Motor neuron (in vitro differentiated cells): ENCODE measurements at regions not wholly inside any gene's neighbourhood (a gene's known extent, or its start where the extent isn't known, plus 50 kb on each side); places are given as distances from the start of the nearest gene placed in this dataset.

Experiments used
- ATAC-seq, 8 experiments: fragments of 200-7000 bp; cut with Tn5 transposase; replicated peaks in 6 of 8; 2 replicates each; pipeline ENCODE4 v1.8.0; 2021; ENCODE audit warnings: mild to moderate bottlenecking in 8 of 8, moderate library complexity in 8 of 8
- H3K27ac ChIP-seq, 2 donors: fragments of 250-450 bp; sonication (Bioruptor Pico); 2 replicates each; pipeline ENCODE4 v1.9.0; 2021; ENCODE audit warnings: antibody characterized with exemption in 2 of 2, mild to moderate bottlenecking in 2 of 2, moderate library complexity in 1 of 2
- H3K4me1 ChIP-seq, 2 donors: fragments of 250-450 bp; sonication (Bioruptor Pico); replicated peaks in 1 of 2; 2 replicates each; pipeline ENCODE4 v1.6.1; 2021; ENCODE audit warnings: antibody characterized with exemption in 2 of 2, mild to moderate bottlenecking in 2 of 2, moderate library complexity in 1 of 2
- H3K4me3 ChIP-seq, 5 donors: fragments of 250-450 bp; sonication (Bioruptor Pico); 2 replicates each; pipeline ENCODE4 v1.9.0; 2021; ENCODE audit warnings: antibody characterized with exemption in 5 of 5, mild to moderate bottlenecking in 5 of 5, moderate library complexity in 4 of 5
- WGBS, 10 experiments: fragments of 450-650 bp; shearing (Covaris generic); methylation state at CpG; one replicate each; pipeline ENCODE4 v1.0.0; 2022; 5-methylcytosine and 5-hydroxymethylcytosine counted together
- in situ Hi-C, 9 experiments: fragments of 400-800 bp; cut with MboI; loops; one replicate each; pipeline ENCODE4 v1.15.0; 2021; ENCODE audit warnings: low sequenced_read_pairs in 9 of 9, low pct_unique_long_range_greater_than_20kb in 2 of 9; ENCODE audit not compliant: unreplicated experiment in 9 of 9

GRCh38 chr5:75002271-75002670, 50.1 kb downstream of the GCNT4 start:
- ATAC-seq, result no peak
- WGBS, 10 experiments, result 40 to 100% (median 89%) methylated on average over 1 to 4 of the region's 4 CpGs
- H3K4me3 ChIP-seq, result no peak overlapping the region
- H3K27ac ChIP-seq, result no peak overlapping the region
- peaks cover 0 to 12% of the 10 kb centered on the region in 2 donors for H3K4me1 ChIP-seq
- in situ Hi-C loops, result no loop called here

- no peak for ATAC-seq
- H3K4me3 ChIP-seq, result no peak overlapping the region
- H3K27ac ChIP-seq, result no peak overlapping the region
- whole genome bisulfite sequencing, 10 experiments, result 0 to 100% (median 88%) methylated on average over 1 of the region's 1 CpG; no CpG with 5 or more reads in 1 of the 10 experiments
- no peaks in the 10 kb centered on the region for H3K4me1 ChIP-seq
- in situ Hi-C loops, result no loop called here
Observed at GRCh38 chr5:74995926-74996325, 56.4 kb downstream of the GCNT4 start.

DNA sequence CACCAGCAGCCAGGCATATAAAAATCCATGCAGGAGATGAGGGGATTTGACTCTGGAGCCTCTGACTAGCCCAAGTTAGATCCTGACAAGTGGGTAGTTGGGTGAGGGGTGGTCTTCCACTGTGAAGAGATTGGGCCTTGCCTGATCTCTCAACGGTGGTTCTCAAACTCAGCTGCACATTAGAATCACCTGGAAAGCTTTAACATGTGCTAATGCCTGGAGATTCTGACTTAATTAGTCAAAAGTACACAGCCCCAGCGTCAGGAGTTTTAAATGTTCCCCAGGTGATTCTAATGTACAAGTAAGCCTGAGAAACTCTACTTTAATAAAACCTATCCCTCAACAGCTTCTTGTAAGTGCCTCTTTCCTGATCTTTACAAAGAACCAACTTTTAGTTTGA, 57.5 kb downstream of the GCNT4 start:
- 38 to 100% (median 66%) methylated on average over 1 to 2 of the region's 2 CpGs for WGBS, 10 experiments
- Histone ChIP-seq H3K4me3 (no peak overlapping the region), H3K27ac (no peak overlapping the region), H3K4me1 (no peaks in the 10 kb centered on the region)
- ATAC-seq, result no peak
- in situ Hi-C loops, result no loop called here

DNA sequence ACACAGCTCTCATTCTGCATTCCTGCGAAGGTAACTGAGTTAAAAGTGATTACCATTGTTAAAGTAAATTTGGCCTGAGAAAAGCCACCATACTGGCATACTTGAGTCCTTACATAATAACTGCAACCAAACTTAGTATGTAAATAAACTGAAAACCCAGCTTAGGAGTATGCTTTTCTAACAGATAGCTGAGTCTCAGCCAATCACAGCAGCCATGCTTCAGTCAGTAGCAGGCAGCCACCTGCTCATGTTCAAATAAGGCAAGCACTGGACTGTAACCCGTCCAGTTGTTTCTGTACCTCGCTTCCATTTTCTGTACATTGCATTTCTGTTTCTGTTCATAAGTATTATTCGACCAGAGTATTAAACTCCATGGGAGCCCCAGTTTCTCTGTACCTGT, 58.6 kb downstream of the GCNT4 start:
- WGBS, 10 experiments, result 0 to 88% (median 70%) methylated on average over 1 to 4 of the region's 4 CpGs
- H3K4me3 ChIP-seq, result no peak overlapping the region
- H3K4me1 ChIP-seq, result no peaks in the 10 kb centered on the region
- no peak overlapping the region for H3K27ac ChIP-seq
- in situ Hi-C loops, result no loop called here
- ATAC-seq, result no peak

DNA sequence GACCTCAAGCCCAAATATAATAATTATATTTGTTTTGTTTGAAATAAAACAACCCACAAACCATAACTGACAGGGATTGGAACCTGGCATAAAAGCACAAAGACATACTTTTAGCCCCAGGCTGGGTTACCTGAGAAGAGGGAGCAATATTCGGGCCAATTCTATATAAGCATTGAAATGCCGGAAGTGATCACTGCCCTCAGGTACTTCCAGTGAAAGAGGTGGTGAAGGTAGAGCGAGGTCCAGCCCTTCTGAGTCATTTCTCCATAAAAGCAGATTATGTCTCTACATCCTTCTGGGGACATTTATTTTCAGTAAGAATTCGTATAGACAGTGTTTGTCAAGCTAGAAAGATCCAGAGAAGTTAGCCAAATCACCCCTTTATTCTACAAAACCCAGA, 59.6 kb downstream of the GCNT4 start:
- whole genome bisulfite sequencing, 10 experiments, result 30 to 94% (median 58%) methylated on average over 1 to 4 of the region's 4 CpGs
- no peak overlapping the region for H3K4me3 ChIP-seq
- H3K27ac ChIP-seq, result no peak overlapping the region
- in situ Hi-C loops, result no loop called here
- no peaks in the 10 kb centered on the region for H3K4me1 ChIP-seq
- no peak for ATAC-seq

DNA sequence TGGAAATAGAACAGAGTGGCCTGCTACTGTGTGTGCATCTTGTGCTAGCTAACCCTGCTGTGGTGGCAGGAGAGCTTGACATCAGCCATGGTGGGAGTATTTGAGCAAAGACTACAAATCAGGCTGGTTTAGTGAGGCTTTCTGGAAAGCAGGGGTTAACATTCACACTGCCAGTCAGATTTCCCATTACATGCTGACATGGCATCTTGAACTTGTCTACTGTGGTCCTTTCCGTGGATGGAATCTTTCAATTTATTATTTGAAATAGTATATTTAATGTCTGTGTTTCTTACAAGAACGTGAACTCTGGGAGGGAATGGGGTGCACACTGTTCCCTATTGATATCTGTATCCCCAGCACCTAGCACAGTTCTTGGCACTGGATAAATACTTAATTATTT, 60.8 kb downstream of the GCNT4 start:
- no peak overlapping the region for H3K27ac ChIP-seq
- no peaks in the 10 kb centered on the region for H3K4me1 ChIP-seq
- 0 to 100% (median 60%) methylated on average over 1 to 2 of the region's 2 CpGs; no CpG with 5 or more reads in 1 of the 10 experiments for WGBS, 10 experiments
- ATAC-seq, result no peak
- in situ Hi-C loops, result no loop called here
- H3K4me3 ChIP-seq, result no peak overlapping the region

GRCh38 chr5:74990194-74990593, 62.2 kb downstream of the GCNT4 start:
- ATAC-seq, result no peak
- Histone ChIP-seq H3K4me3 (no peak overlapping the region), H3K4me1 (no peaks in the 10 kb centered on the region), H3K27ac (no peak overlapping the region)
- in situ Hi-C loops, result no loop called here
- 60 to 100% (median 83%) methylated on average over 1 to 5 of the region's 6 CpGs; no CpG with 5 or more reads in 3 of the 10 experiments for WGBS, 10 experiments

- WGBS, 10 experiments, result 0 to 100% (median 89%) methylated on average over 1 to 2 of the region's 2 CpGs
Observed at GRCh38 chr5:74988273-74988983, 63.9 kb downstream of the GCNT4 start.

DNA sequence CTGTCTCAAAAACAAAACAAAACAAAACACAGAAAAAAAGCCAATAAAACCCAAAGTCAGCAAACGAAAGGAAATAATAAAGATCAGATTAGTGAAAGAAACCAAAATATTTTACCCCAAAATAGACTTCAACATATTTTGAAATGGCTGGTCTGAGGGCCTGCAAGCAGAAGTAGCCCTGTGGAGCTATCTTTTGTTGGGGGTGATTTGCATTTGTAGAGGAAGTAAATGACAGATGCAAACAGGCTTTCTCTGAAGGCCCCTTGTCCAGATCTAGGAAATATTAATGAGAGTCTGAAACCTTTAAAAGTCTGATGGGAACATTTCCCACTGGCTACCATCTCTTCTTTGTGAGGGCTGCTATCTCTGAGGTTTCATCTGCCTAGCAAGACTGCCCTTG, 74.0 kb downstream of the GCNT4 start:
- no peak for ATAC-seq
- WGBS, 10 experiments, result 20 to 89% (median 67%) methylated on average over 1 of the region's 1 CpG; no CpG with 5 or more reads in 2 of the 10 experiments
- in situ Hi-C loops, result no loop called here
- no peak overlapping the region for H3K4me3 ChIP-seq
- H3K27ac ChIP-seq, result no peak overlapping the region
- H3K4me1 ChIP-seq, result peaks cover 3 to 6% of the 10 kb centered on the region in 2 donors

More at GRCh38 chr5:74988273-74988983, 63.9 kb downstream of the GCNT4 start:
- Histone ChIP-seq H3K4me3 (no peak overlapping the region), H3K27ac (no peak overlapping the region), H3K4me1 (no peaks in the 10 kb centered on the region)
- in situ Hi-C loops, result no loop called here
- no peak for ATAC-seq

GRCh38 chr5:74977471-74977870, 74.9 kb downstream of the GCNT4 start:
- ATAC-seq, result no peak
- H3K27ac ChIP-seq, result no peak overlapping the region
- no peak overlapping the region for H3K4me3 ChIP-seq
- H3K4me1 ChIP-seq, result peaks cover 3 to 6% of the 10 kb centered on the region in 2 donors
- 47 to 100% (median 82%) methylated on average over 3 to 6 of the region's 6 CpGs; no CpG with 5 or more reads in 4 of the 10 experiments for WGBS, 10 experiments
- in situ Hi-C loops, result no loop called here

DNA sequence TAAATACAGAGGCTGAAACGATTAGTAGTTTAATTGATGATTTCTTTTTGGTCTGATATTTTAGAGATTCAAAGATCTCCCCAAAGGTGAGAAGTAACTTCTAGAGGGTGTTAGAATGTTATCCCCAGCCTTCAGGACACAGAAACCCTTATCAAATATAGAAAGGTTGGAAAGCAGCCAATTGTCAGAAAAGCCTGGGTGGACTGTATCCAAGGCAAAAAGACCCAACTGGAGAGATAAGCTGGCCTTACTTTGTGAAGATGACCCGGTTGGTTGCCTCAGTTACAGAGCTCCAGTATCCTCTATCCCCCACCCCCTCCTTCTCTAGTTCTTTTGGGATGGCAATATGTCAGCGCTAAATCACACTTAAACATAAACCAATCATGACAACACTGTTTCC, 75.7 kb downstream of the GCNT4 start:
- in situ Hi-C loops, result no loop called here
- WGBS, 10 experiments, result 50 to 100% (median 84%) methylated on average over 1 to 3 of the region's 3 CpGs
- ATAC-seq, result no peak
- Histone ChIP-seq H3K27ac (no peak overlapping the region), H3K4me3 (no peak overlapping the region), H3K4me1 (peaks cover 3 to 6% of the 10 kb centered on the region in 2 donors)

DNA sequence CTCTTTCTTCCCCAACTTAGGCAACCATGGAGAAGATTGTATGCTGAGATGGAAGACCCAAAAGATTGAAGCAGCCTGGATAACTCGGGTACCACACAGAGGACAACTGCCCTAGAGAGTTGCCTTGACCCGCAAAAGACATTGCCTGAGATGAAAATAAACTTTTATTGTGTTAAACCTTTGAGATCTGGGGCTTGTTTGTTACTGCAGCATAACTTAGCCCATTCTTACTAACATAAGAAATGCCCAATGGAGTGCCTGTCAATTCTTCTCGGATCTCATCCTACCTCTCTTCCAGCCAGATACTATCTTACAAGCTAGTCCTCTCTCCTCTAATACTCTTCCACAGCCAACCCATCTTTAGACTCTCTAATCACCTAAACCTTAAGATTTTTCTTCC, 76.8 kb downstream of the GCNT4 start:
- in situ Hi-C loops, result no loop called here
- Histone ChIP-seq H3K27ac (no peak overlapping the region), H3K4me3 (no peak overlapping the region), H3K4me1 (peaks cover 3 to 6% of the 10 kb centered on the region in 2 donors)
- no peak for ATAC-seq
- WGBS, 10 experiments, result 23 to 93% (median 86%) methylated on average over 2 to 3 of the region's 3 CpGs; no CpG with 5 or more reads in 4 of the 10 experiments

- Histone ChIP-seq H3K4me1 (peaks cover 3 to 6% of the 10 kb centered on the region in 2 donors), H3K4me3 (no peak overlapping the region), H3K27ac (no peak overlapping the region)
- in situ Hi-C loops, result no loop called here
- 0 to 100% (median 63%) methylated on average over 1 to 4 of the region's 4 CpGs for WGBS, 10 experiments
- ATAC-seq, result no peak
Observed at GRCh38 chr5:74974451-74975091, 77.8 kb downstream of the GCNT4 start.

- no peak overlapping the region for H3K4me3 ChIP-seq
- ATAC-seq, result no peak
- in situ Hi-C loops, result no loop called here
- no peak overlapping the region for H3K27ac ChIP-seq
- 17 to 100% (median 67%) methylated on average over 1 to 2 of the region's 2 CpGs; no CpG with 5 or more reads in 2 of the 10 experiments for WGBS, 10 experiments
- H3K4me1 ChIP-seq, result peaks cover 3 to 5% of the 10 kb centered on the region in 2 donors
Observed at GRCh38 chr5:74973694-74974093, 78.7 kb downstream of the GCNT4 start.
